Body of pancreas (tissue), 4 donors: ENCODE measurements at regions not wholly inside any gene's neighbourhood (a gene's known extent, or its start where the extent isn't known, plus 50 kb on each side); places are given as distances from the start of the nearest gene placed in this dataset.
"Not testable (repeated sequence)": the region's sequence is repeated elsewhere in the genome, so short reads cannot be mapped to it uniquely, and the experiment has no call there.

Experiments used
- ATAC-seq: fragments of 150-250 bp; one replicate; pipeline ENCODE4 v1.9.1; 2016
- DNase-seq, 4 donors: peaks; one replicate each; pipeline ENCODE4 v3.0.0-alpha.2; 2019
- H3K27ac ChIP-seq, 4 donors: fragments of 200-600 bp; sonication (generic); 1 replicate in 3 of 4; 2 replicates in 1 of 4; pipeline versions ENCODE4 v1.5.1 to v1.6.1; 2016 to 2019; ENCODE audit warnings: mild to moderate bottlenecking in 1 of 4, mixed read lengths in 1 of 4, moderate library complexity in 1 of 4
- H3K27me3 ChIP-seq, 2 donors: fragments of 200-600 bp; sonication (generic); one replicate each; pipeline ENCODE4 v1.6.0; 2016; ENCODE audit warnings: mild to moderate bottlenecking in 1 of 2
- H3K36me3 ChIP-seq, 2 donors: fragments of 200-600 bp; sonication (generic); replicated peaks in 1 of 2; 2 replicates each; pipeline ENCODE4 v1.5.1; 2016; ENCODE audit warnings: low read depth in 2 of 2; ENCODE audit not compliant: insufficient read depth in 1 of 2
- H3K4me1 ChIP-seq: fragments of 200-600 bp; sonication (generic); one replicate; pipeline ENCODE4 v1.6.0; 2016
- H3K4me3 ChIP-seq, 2 donors: fragments of 200-600 bp; sonication (generic); 1 replicate in 1 of 2; 2 replicates in 1 of 2; pipeline ENCODE4 v1.5.1; 2016 to 2019
- H3K9me3 ChIP-seq, 3 donors: fragments of 200-600 bp; sonication (generic); 1 replicate in 2 of 3; 2 replicates in 1 of 3; pipeline ENCODE4 v1.5.1; 2016
- POLR2A ChIP-seq, 3 donors: fragments of 450-650 bp; IDR thresholded peaks; one replicate each; pipeline ENCODE4 v1.6.1; 2016; ENCODE audit warnings: antibody characterized with exemption in 3 of 3, mild to moderate bottlenecking in 2 of 3
- WGBS, 2 donors: methylation state at CpG; one replicate each; pipeline ENCODE4 v1.1.5; 2017; 5-methylcytosine and 5-hydroxymethylcytosine counted together
- intact Hi-C: fragments of 100-400 bp; cut with DNase I; formaldehyde crosslinking; loops from one replicate; pipeline ENCODE4 v1.15.1; 2023
- TF ChIP-seq, protein P1 (sequence below), 7 experiments: fragments of 450-650 bp in 4 of 7; fragments of 200-600 bp in 3 of 7; sonication (generic) in 3 of 7; IDR thresholded peaks; one replicate each; pipeline ENCODE4 v1.5.1; 2016 to 2019; ENCODE audit warnings: antibody characterized with exemption in 7 of 7

DNA sequence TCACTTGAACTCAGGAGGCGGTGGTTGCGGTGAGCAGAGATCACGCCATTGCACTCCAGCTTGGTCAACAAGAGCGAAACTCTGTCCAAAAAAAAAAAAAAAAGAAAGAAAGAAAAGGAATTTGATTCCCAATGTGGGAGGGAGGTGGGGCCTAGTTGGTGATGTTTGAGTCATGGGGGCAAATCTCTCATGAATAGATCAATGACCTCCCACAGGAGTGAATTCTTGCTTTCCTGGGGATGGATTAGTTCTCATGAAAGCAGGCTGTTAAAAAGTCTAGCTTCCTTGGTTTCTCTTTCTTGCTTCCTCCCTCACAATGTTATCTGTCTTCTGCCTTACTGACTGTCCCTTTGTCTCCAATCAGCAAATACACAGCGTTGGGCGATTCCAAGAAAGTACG lies 419.5 kb upstream of the RPS6KA3 start:
- H3K4me1 ChIP-seq: no peaks in the 10 kb centered on the region
- no peak overlapping the region for H3K27ac ChIP-seq
- no peak for TF ChIP-seq POLR2A (IDR thresholded peaks at IDR 0.05)
- TF ChIP-seq, protein P1, sequence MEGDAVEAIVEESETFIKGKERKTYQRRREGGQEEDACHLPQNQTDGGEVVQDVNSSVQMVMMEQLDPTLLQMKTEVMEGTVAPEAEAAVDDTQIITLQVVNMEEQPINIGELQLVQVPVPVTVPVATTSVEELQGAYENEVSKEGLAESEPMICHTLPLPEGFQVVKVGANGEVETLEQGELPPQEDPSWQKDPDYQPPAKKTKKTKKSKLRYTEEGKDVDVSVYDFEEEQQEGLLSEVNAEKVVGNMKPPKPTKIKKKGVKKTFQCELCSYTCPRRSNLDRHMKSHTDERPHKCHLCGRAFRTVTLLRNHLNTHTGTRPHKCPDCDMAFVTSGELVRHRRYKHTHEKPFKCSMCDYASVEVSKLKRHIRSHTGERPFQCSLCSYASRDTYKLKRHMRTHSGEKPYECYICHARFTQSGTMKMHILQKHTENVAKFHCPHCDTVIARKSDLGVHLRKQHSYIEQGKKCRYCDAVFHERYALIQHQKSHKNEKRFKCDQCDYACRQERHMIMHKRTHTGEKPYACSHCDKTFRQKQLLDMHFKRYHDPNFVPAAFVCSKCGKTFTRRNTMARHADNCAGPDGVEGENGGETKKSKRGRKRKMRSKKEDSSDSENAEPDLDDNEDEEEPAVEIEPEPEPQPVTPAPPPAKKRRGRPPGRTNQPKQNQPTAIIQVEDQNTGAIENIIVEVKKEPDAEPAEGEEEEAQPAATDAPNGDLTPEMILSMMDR (IDR thresholded peaks at IDR 0.05): no peak
- 56 to 70% methylated on average over 4 to 7 of the region's 7 CpGs for WGBS, 2 donors
- no peak for DNase-seq
- no peaks in the 10 kb centered on the region for H3K27me3 ChIP-seq
- no peak overlapping the region for H3K4me3 ChIP-seq
- H3K36me3 ChIP-seq: no peaks in the 10 kb centered on the region
- no peaks in the 10 kb centered on the region for H3K9me3 ChIP-seq
- intact Hi-C loops: no loop called here
- ATAC-seq: no peak

DNA sequence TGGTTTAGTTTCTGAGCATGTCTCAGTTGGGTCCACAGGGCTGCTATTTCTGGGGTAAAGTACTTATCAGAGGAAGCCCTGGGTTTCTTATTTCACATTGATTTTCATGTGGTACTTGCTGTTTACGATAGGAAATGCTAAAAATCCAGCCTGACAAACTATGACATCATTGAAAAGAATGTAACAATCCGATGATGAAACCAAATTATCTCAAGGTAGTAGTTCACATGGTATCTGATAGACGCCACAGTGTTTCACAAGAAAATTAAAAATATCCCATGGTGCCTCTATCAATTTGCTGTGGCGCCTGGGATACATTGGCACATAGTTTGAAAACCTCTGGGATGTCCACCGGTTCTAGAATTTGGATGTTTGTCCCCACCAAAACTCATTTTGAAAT lies 418.9 kb upstream of the RPS6KA3 start:
- Histone ChIP-seq H3K27ac (no peak overlapping the region), H3K9me3 (no peaks in the 10 kb centered on the region), H3K36me3 (no peaks in the 10 kb centered on the region), H3K4me3 (no peak overlapping the region), H3K27me3 (no peaks in the 10 kb centered on the region), H3K4me1 (no peaks in the 10 kb centered on the region)
- 60 to 82% methylated on average over 4 to 5 of the region's 5 CpGs for WGBS, 2 donors
- DNase-seq: no peak
- TF ChIP-seq POLR2A (IDR thresholded peaks at IDR 0.05): no peak
- TF ChIP-seq, protein P1 (IDR thresholded peaks at IDR 0.05): no peak
- intact Hi-C loops: no loop called here
- ATAC-seq: no peak

DNA sequence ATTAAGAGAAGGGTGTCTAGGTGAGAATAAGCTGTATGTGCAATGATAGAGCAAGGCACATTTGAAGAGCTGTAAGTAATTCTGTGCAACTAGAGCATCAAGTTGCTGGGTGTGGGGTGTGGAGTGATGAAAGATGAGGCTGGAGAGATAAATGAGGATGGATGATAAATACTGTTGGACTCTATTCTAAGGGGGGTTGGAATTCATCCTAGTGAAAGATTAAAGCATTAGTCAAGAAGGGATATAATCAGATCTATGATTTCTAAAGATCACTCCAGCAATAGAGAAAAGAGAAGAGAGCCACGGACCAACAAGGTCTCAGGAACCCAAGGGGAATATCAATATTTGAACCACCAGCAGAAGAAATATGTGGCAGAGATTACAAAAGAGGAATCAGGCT lies 415.0 kb upstream of the RPS6KA3 start:
- TF ChIP-seq POLR2A (IDR thresholded peaks at IDR 0.05): no peak
- TF ChIP-seq, protein P1 (IDR thresholded peaks at IDR 0.05): no peak
- intact Hi-C loops: no loop called here
- DNase-seq (no peak), ATAC-seq (no peak)
- Histone ChIP-seq H3K9me3 (no peaks in the 10 kb centered on the region), H3K4me3 (no peak overlapping the region), H3K27me3 (no peaks in the 10 kb centered on the region), H3K27ac (no peak overlapping the region), H3K4me1 (no peaks in the 10 kb centered on the region), H3K36me3 (no peaks in the 10 kb centered on the region)
- WGBS, 2 donors: 15 to 17% methylated on average over 1 of the region's 1 CpG

DNA sequence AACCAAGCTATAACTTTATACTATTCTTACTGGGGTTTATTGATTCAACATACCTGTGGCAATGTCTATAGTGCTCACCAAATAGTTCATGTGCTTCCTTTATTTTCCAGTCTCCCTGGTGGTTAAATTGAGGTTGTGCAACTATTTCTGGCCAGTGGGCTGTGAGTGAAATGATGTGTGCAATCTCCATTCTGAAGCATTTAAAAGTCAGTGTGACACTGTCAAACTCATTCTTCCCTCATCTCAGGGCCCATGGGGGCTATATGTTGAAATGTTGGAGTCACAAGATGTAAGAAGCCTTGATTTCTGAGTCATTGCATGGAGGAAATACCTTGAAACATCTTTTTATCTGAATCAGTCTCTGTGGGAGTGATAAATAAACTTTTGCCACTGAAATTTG lies 414.3 kb upstream of the RPS6KA3 start:
- Histone ChIP-seq H3K4me3 (no peak overlapping the region), H3K27ac (no peak overlapping the region), H3K4me1 (no peaks in the 10 kb centered on the region), H3K36me3 (no peaks in the 10 kb centered on the region), H3K9me3 (no peaks in the 10 kb centered on the region), H3K27me3 (no peaks in the 10 kb centered on the region)
- intact Hi-C loops: no loop called here
- no peak for ATAC-seq
- TF ChIP-seq POLR2A (IDR thresholded peaks at IDR 0.05): no peak
- TF ChIP-seq, protein P1 (IDR thresholded peaks at IDR 0.05): no peak
- no peak for DNase-seq

DNA sequence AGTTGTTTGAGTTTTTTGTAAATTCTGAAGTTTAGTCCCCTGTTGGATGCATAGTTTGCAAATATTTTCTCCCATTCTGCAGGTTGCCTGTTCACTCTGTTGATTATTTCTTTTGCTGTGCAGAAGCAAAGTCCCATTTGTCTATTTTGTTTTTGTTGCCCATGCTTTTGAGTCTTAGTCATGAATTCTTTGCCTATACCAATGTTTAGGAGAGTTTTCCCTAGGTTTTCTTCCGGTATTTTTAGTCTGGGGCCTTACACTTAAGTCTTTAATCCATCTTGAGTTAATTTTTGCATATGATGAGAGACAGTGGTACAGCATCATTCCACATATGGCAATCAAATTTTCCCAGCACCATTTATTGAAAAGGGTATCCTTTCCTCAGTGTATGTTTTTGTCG lies 405.8 kb upstream of the RPS6KA3 start:
- Histone ChIP-seq H3K27ac (no peak overlapping the region), H3K9me3 (no peaks in the 10 kb centered on the region), H3K27me3 (no peaks in the 10 kb centered on the region), H3K36me3 (no peaks in the 10 kb centered on the region), H3K4me3 (no peak overlapping the region), H3K4me1 (no peaks in the 10 kb centered on the region)
- ATAC-seq (no peak), DNase-seq (no peak)
- WGBS, 2 donors: 70 to 81% methylated on average over 2 of the region's 2 CpGs
- intact Hi-C loops: no loop called here
- TF ChIP-seq POLR2A (IDR thresholded peaks at IDR 0.05): no peak
- TF ChIP-seq, protein P1 (IDR thresholded peaks at IDR 0.05): no peak

DNA sequence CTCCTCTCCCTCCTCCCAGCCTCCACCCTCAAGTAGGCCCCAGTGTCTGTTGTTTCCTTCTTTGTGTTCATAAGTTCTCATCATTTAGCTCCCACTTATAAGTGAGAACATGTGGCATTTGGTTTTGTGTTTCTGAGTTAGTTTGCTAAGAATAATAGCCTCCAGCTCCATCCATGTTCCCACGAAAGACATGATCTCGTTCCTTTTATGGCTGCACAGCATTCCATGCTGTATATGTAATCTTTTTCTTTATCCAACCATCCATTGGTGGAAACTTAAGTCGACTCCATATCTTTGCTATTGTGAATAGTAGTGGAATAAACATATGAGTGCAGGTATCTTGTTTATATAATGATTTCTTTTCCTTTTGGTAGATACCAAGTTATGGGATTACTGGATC lies 405.0 kb upstream of the RPS6KA3 start:
- 59 to 70% methylated on average over 3 of the region's 3 CpGs for WGBS, 2 donors
- H3K4me3 ChIP-seq, ATAC-seq, H3K27ac ChIP-seq, H3K36me3 ChIP-seq, DNase-seq, H3K4me1 ChIP-seq, intact Hi-C loops, H3K9me3 ChIP-seq, H3K27me3 ChIP-seq: not testable (repeated sequence)
